Calu3 (cell line): ENCODE measurements at regions not wholly inside any gene's neighbourhood (a gene's known extent, or its start where the extent isn't known, plus 50 kb on each side); places are given as distances from the start of the nearest gene placed in this dataset.
"Not testable (repeated sequence)": the region's sequence is repeated elsewhere in the genome, so short reads cannot be mapped to it uniquely, and the experiment has no call there.

ENCODE experiments used
- BruUV-seq: library from RNA; stranded (reverse); fragments of 400-500 nt; replicated peaks from 2 replicates; lab custom pipeline; 2021; lab: Mats Ljungman, UMichigan
- CTCF ChIA-PET: fragments of 300-600 bp; sonication (Branson Sonifier 250); formaldehyde crosslinking; loops from one replicate; lab custom pipeline; 2022; ENCODE audit warnings: antibody characterized with exemption; lab: Charles Lee
- DNase-seq: peaks from one replicate; pipeline ENCODE4 v3.0.0; 2022
- H3K27ac Mint-ChIP-seq: one replicate; pipeline ENCODE4 v1.8.0; 2022; ENCODE audit warnings: mixed read lengths; ENCODE audit not compliant: unreplicated experiment
- H3K27me3 Mint-ChIP-seq: one replicate; pipeline ENCODE4 v1.8.0; 2022; ENCODE audit warnings: mixed read lengths; ENCODE audit not compliant: unreplicated experiment
- H3K36me3 Mint-ChIP-seq: one replicate; pipeline ENCODE4 v1.8.0; 2022; ENCODE audit warnings: mild to moderate bottlenecking, moderate library complexity, mixed read lengths; ENCODE audit not compliant: insufficient read depth, unreplicated experiment
- H3K4me1 Mint-ChIP-seq: one replicate; pipeline ENCODE4 v1.8.0; 2022; ENCODE audit warnings: mild to moderate bottlenecking, low read depth, mixed read lengths; ENCODE audit not compliant: unreplicated experiment
- H3K4me3 Mint-ChIP-seq: one replicate; pipeline ENCODE4 v1.8.0; 2022; ENCODE audit warnings: mild to moderate bottlenecking, low read depth, moderate library complexity, mixed read lengths; ENCODE audit not compliant: unreplicated experiment
- H3K9me3 Mint-ChIP-seq: one replicate; pipeline ENCODE4 v1.8.0; 2022; ENCODE audit warnings: low read depth, mixed read lengths; ENCODE audit not compliant: unreplicated experiment
- CTCF ChIP-seq: fragments of 200-600 bp; IDR thresholded peaks from one replicate; pipeline ENCODE4 v1.8.0; 2022; ENCODE audit warnings: antibody characterized with exemption; ENCODE audit not compliant: unreplicated experiment
- intact Hi-C: fragments of 100-400 bp; cut with micrococcal nuclease; formaldehyde crosslinking; loops from one replicate; pipeline ENCODE4 v1.10.0; 2022; ENCODE audit not compliant: unreplicated experiment

- intact Hi-C loops = loop anchor here (10.0 kb wide), 1 partner anchor 707 kb away; no protein-coding TSS in a partner anchor
- H3K9me3 Mint-ChIP-seq = no peaks in the 10 kb centered on the region
- CTCF ChIA-PET = no interaction called here
- no TSS peak for BruUV-seq
- H3K27ac Mint-ChIP-seq = no peak overlapping the region
- peaks cover 10% of the 10 kb centered on the region for H3K4me1 Mint-ChIP-seq
- H3K36me3 Mint-ChIP-seq = no peaks in the 10 kb centered on the region
- peaks cover 61% of the 10 kb centered on the region for H3K27me3 Mint-ChIP-seq
- no peak for DNase-seq
- no peak overlapping the region for H3K4me3 Mint-ChIP-seq
- TF ChIP-seq CTCF = no peak
Observed at GRCh38 chr7:55261386-55261770, 103.8 kb upstream of the LANCL2 start.

- H3K9me3 Mint-ChIP-seq, H3K36me3 Mint-ChIP-seq, H3K4me3 Mint-ChIP-seq, H3K27ac Mint-ChIP-seq, H3K4me1 Mint-ChIP-seq, CTCF ChIA-PET, DNase-seq, BruUV-seq: not testable (repeated sequence)
- intact Hi-C loops = loop anchor here (10.0 kb wide), 1 partner anchor 711 kb away; no protein-coding TSS in a partner anchor
- peaks cover 82% of the 10 kb centered on the region for H3K27me3 Mint-ChIP-seq
Observed at GRCh38 chr7:55265328-55265727, 99.8 kb upstream of the LANCL2 start.

GRCh38 chr7:55265836-55266642, 99.1 kb upstream of the LANCL2 start:
- Mint-ChIP-seq H3K36me3 (no peaks in the 10 kb centered on the region), H3K27ac (no peak overlapping the region), H3K27me3 (peaks cover 87% of the 10 kb centered on the region), H3K4me3 (no peak overlapping the region), H3K4me1 (peaks cover 9% of the 10 kb centered on the region), H3K9me3 (no peaks in the 10 kb centered on the region)
- no TSS peak for BruUV-seq
- TF ChIP-seq CTCF = no peak
- CTCF ChIA-PET = interaction anchor here (0.5 kb wide), 1 partner anchor 525 kb away, joined by 4 read pairs; no protein-coding TSS in a partner anchor
- DNase-seq = no peak
- intact Hi-C loops = loop anchor here (10.0 kb wide), 1 partner anchor 711 kb away; no protein-coding TSS in a partner anchor

GRCh38 chr7:55271069-55271626, 94.0 kb upstream of the LANCL2 start:
- peak; percentile 54 for TF ChIP-seq CTCF
- Mint-ChIP-seq H3K27me3 (peaks cover 84% of the 10 kb centered on the region), H3K9me3 (no peaks in the 10 kb centered on the region), H3K27ac (no peak overlapping the region), H3K4me1 (peaks cover under 1% of the 10 kb centered on the region), H3K36me3 (no peaks in the 10 kb centered on the region), H3K4me3 (no peak overlapping the region)
- intact Hi-C loops = loop anchor here (1.0 kb wide), 1 partner anchor 497 kb away; no protein-coding TSS in a partner anchor
- peak; percentile 25 for DNase-seq
- no TSS peak for BruUV-seq
- CTCF ChIA-PET = interaction anchor here (0.5 to 2.0 kb wide), 4 partner anchors 16 to 512 kb away, joined by 3 to 8 read pairs (median 6); partner anchors contain the start of gene SEC61G
